OCI-LY7 (cell line): ENCODE measurements at regions not wholly inside any gene's neighbourhood (a gene's known extent, or its start where the extent isn't known, plus 50 kb on each side); places are given as distances from the start of the nearest gene placed in this dataset.

Experiments
- BruUV-seq: library from RNA; stranded (reverse); fragments of 400-500 nt; replicated peaks from 2 replicates; lab custom pipeline; 2021; lab: Mats Ljungman, UMichigan
- CTCF ChIA-PET: fragments of 300-600 bp; sonication (Branson Sonifier 250); formaldehyde crosslinking; loops from one replicate; lab custom pipeline; 2022; ENCODE audit warnings: antibody characterized with exemption; ENCODE audit not compliant: unreplicated experiment; lab: Charles Lee
- POLR2A ChIA-PET: fragments of 300-600 bp; sonication (Branson Sonifier 250); formaldehyde crosslinking; loops from one replicate; lab custom pipeline; 2022; ENCODE audit warnings: antibody characterized with exemption; lab: Charles Lee
- DNase-seq: peaks from one replicate; pipeline ENCODE4 v3.0.0-alpha.2; 2015; ENCODE audit warnings: low spot score
- H2AFZ ChIP-seq: fragments of 200-600 bp; sonication (generic), shearing (Covaris generic); 2 replicates; pipeline ENCODE4 v1.6.1; 2014; ENCODE audit warnings: mild to moderate bottlenecking, antibody characterized with exemption, low read length, moderate library complexity
- H3K27ac ChIP-seq: fragments of 200-600 bp; sonication (generic); 2 replicates; pipeline ENCODE4 v1.5.1; 2014; ENCODE audit warnings: mixed run types, low read depth, mild to moderate bottlenecking, moderate library complexity, low read length, inconsistent platforms; ENCODE audit not compliant: poor library complexity, severe bottlenecking
- H3K36me3 ChIP-seq: fragments of 200-600 bp; sonication (generic); 2 replicates; pipeline ENCODE4 v1.6.1; 2014; ENCODE audit warnings: mild to moderate bottlenecking, antibody characterized with exemption, low read length, moderate library complexity, mixed read lengths; ENCODE audit not compliant: insufficient read depth
- H3K4me1 ChIP-seq: fragments of 200-600 bp; sonication (generic); 2 replicates; pipeline ENCODE4 v1.5.1; 2014; ENCODE audit warnings: mild to moderate bottlenecking, low read length; ENCODE audit not compliant: insufficient read depth, poor library complexity, severe bottlenecking
- H3K4me2 ChIP-seq: fragments of 200-600 bp; sonication (generic); 2 replicates; pipeline ENCODE4 v1.6.1; 2014; ENCODE audit warnings: mild to moderate bottlenecking, low read length
- H3K4me3 ChIP-seq: fragments of 200-600 bp; sonication (generic); 2 replicates; pipeline ENCODE4 v1.5.1; 2014; ENCODE audit warnings: mild to moderate bottlenecking, low read depth, low read length; ENCODE audit not compliant: poor library complexity, severe bottlenecking
- H3K79me2 ChIP-seq: fragments of 200-600 bp; sonication (generic); 2 replicates; pipeline ENCODE4 v1.6.1; 2016; ENCODE audit warnings: low read depth, mild to moderate bottlenecking, low read length, moderate library complexity, mixed read lengths; ENCODE audit not compliant: insufficient read depth
- H3K9me2 ChIP-seq: fragments of 200-600 bp; sonication (generic); 2 replicates; pipeline ENCODE4 v1.6.1; 2016; ENCODE audit warnings: mild to moderate bottlenecking, low read length, mixed read lengths; ENCODE audit not compliant: insufficient read depth
- H3K9me3 ChIP-seq: fragments of 200-600 bp; sonication (generic); 2 replicates; pipeline ENCODE4 v1.6.1; 2014; ENCODE audit warnings: mild to moderate bottlenecking, mixed run types, low read length, mixed read lengths
- H4K20me1 ChIP-seq: fragments of 200-600 bp; sonication (generic); 2 replicates; pipeline ENCODE4 v1.6.1; 2014; ENCODE audit warnings: mild to moderate bottlenecking, antibody characterized with exemption, low read length, moderate library complexity, mixed read lengths; ENCODE audit not compliant: insufficient read depth
- EZH2phosphoT487 ChIP-seq: fragments of 200-600 bp; sonication (generic); IDR thresholded peaks from 2 replicates; pipeline ENCODE4 v1.6.1; 2018; ENCODE audit warnings: low read depth, borderline replicate concordance, mild to moderate bottlenecking, mixed run types, antibody characterized with exemption, low read length, moderate library complexity, mixed read lengths
- intact Hi-C: fragments of 100-400 bp; cut with micrococcal nuclease; formaldehyde crosslinking; loops from one replicate; pipeline ENCODE4 v1.10.0; 2022; ENCODE audit not compliant: unreplicated experiment
- TF ChIP-seq, protein P1 (sequence below): fragments of 200-600 bp; sonication (generic); conservative IDR thresholded peaks from 2 replicates; pipeline ENCODE4 v1.5.1; 2014; ENCODE audit warnings: mild to moderate bottlenecking, antibody characterized with exemption, low read length, moderate library complexity, mixed read lengths

DNA sequence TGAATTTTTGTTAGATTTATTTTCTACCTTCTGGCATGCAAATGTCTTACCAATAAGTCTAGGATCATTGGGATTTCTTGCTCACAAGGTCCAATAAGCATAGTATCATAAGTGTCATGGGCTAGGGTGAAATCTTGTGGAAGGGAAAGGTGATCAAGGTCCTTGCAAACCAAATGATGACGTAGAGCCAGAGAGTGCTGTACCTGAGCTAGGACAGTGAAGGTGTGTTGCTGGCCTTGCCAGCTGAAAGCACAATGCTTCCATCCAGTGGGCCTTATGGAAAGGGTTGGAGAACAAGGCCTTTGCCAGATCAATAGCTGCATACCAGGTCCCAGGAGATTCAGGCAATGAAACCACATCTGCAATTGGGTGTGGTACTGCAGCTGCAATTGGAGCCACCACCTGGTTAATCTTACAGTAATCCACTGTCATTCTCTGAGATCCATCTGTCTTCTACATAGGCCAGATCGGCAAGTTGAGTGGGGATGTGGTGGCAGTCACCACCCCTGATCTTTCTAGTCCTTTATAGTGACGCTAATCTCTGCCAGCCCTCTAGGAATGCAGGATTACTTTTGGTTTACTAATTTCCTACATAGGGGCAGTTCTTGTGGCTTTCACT lies 208.9 kb upstream of the MYL2 start:
- intact Hi-C loops, result no loop called here
- Histone ChIP-seq H2AFZ (no peak overlapping the region), H3K27ac (no peak overlapping the region), H3K9me3 (peaks cover 11% of the 10 kb centered on the region; the same call in 1 of the 2 replicates), H3K79me2 (no peaks in the 10 kb centered on the region), H3K4me2 (no peak overlapping the region), H3K4me1 (no peaks in the 10 kb centered on the region), H3K4me3 (no peak overlapping the region), H4K20me1 (no peaks in the 10 kb centered on the region), H3K9me2 (no peaks in the 10 kb centered on the region), H3K36me3 (peaks cover 12% of the 10 kb centered on the region)
- CTCF ChIA-PET, result no interaction called here
- BruUV-seq, result no TSS peak
- TF ChIP-seq, protein P1, sequence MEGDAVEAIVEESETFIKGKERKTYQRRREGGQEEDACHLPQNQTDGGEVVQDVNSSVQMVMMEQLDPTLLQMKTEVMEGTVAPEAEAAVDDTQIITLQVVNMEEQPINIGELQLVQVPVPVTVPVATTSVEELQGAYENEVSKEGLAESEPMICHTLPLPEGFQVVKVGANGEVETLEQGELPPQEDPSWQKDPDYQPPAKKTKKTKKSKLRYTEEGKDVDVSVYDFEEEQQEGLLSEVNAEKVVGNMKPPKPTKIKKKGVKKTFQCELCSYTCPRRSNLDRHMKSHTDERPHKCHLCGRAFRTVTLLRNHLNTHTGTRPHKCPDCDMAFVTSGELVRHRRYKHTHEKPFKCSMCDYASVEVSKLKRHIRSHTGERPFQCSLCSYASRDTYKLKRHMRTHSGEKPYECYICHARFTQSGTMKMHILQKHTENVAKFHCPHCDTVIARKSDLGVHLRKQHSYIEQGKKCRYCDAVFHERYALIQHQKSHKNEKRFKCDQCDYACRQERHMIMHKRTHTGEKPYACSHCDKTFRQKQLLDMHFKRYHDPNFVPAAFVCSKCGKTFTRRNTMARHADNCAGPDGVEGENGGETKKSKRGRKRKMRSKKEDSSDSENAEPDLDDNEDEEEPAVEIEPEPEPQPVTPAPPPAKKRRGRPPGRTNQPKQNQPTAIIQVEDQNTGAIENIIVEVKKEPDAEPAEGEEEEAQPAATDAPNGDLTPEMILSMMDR, result no peak
- no peak for TF ChIP-seq EZH2phosphoT487
- DNase-seq, result no peak
- POLR2A ChIA-PET, result no interaction called here

DNA sequence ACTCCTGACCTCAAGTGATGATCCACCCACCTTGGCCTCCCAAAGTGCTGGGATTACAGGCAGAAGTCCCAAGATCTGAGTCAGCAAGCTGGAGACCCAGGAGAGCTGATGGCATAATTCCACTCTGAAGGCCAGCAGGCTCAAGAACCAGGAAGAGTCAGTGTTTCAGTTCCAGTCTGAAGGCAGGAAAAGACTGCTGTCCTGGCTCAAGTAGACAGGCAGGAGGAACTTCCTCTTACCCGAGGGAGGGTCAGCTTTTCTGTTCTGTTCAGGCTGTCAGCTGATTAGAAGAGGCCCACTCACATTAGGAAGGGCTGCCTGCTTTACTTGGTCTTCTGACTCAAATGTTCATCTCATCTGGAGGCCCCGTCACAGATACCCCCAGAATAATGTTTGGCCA lies 206.0 kb upstream of the MYL2 start:
- no peak overlapping the region for H3K4me3 ChIP-seq
- H4K20me1 ChIP-seq, result no peaks in the 10 kb centered on the region
- no peak overlapping the region for H3K4me2 ChIP-seq
- H3K36me3 ChIP-seq, result peaks cover 12% of the 10 kb centered on the region
- TF ChIP-seq, protein P1, result no peak
- no peak for TF ChIP-seq EZH2phosphoT487
- H3K9me2 ChIP-seq, result no peaks in the 10 kb centered on the region
- H3K79me2 ChIP-seq, result no peaks in the 10 kb centered on the region
- no TSS peak for BruUV-seq
- H3K27ac ChIP-seq, result no peak overlapping the region
- H3K4me1 ChIP-seq, result no peaks in the 10 kb centered on the region
- H2AFZ ChIP-seq, result no peak overlapping the region
- ChIA-PET CTCF (no interaction called here), POLR2A (interaction anchor here (0.7 kb wide), 1 partner anchor 945 kb away, joined by 3 read pairs; no protein-coding TSS in a partner anchor)
- DNase-seq, result no peak
- H3K9me3 ChIP-seq, result peaks cover 11% of the 10 kb centered on the region; the same call in 1 of the 2 replicates
- intact Hi-C loops, result no loop called here

DNA sequence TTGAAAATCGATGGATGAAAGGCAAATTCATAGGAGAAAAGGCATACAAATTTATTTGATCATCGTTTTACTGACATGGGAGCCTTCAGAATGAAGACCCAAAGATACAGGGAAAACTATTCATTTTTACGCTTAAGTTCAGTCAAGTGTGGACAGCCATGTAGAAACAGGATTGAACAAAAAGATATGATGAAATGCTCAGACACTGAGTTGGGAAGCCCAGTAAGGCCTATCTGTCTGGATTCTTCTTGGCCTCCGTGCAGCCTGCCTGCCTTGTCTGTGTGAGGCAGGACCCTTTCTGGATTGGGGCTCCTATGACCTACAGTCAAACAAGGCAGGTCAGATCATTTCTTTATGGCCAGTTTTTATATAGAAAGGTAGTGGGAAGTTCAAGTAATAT lies 203.8 kb upstream of the MYL2 start:
- no peaks in the 10 kb centered on the region for H4K20me1 ChIP-seq
- no peak overlapping the region for H2AFZ ChIP-seq
- no peaks in the 10 kb centered on the region for H3K4me1 ChIP-seq
- no peaks in the 10 kb centered on the region for H3K79me2 ChIP-seq
- no peak overlapping the region for H3K4me2 ChIP-seq
- CTCF ChIA-PET, result no interaction called here
- no peaks in the 10 kb centered on the region for H3K9me3 ChIP-seq
- POLR2A ChIA-PET, result no interaction called here
- peaks cover 12% of the 10 kb centered on the region for H3K36me3 ChIP-seq
- TF ChIP-seq, protein P1, result no peak
- no peak for TF ChIP-seq EZH2phosphoT487
- no peak overlapping the region for H3K27ac ChIP-seq
- intact Hi-C loops, result no loop called here
- no peak overlapping the region for H3K4me3 ChIP-seq
- H3K9me2 ChIP-seq, result no peaks in the 10 kb centered on the region
- DNase-seq, result no peak
- BruUV-seq, result no TSS peak
